ENCODE measurements at regions not wholly inside any gene's neighbourhood (a gene's known extent, or its start where the extent isn't known, plus 50 kb on each side); places are given as distances from the start of the nearest gene placed in this dataset.

GRCh38 chr6:94251878-94252277 is 832.5 kb upstream of the EPHA7 start:
- POLR2A ChIA-PET, result no interaction called here
- DNase-seq (ENCODE audit: low read depth), result no peak
- CTCF ChIA-PET, result no interaction called here
- H3K36me3 ChIP-seq (ENCODE audit: control insufficient read depth, insufficient read depth, low read length), result no peaks in the 10 kb centered on the region
- H3K27me3 ChIP-seq (ENCODE audit: control insufficient read depth, insufficient read depth, low read length), result no peaks in the 10 kb centered on the region
- no peak overlapping the region for H3K4me3 ChIP-seq (ENCODE audit: low read depth, low read length)
- no peak for TF ChIP-seq CTCF (IDR thresholded peaks at IDR 0.05; ENCODE audit: insufficient read depth, low read depth, low read length)

GRCh38 chr6:94245395-94245794 is 826.0 kb upstream of the EPHA7 start:
- CTCF ChIA-PET, result no interaction called here
- no peak for TF ChIP-seq CTCF (IDR thresholded peaks at IDR 0.05; ENCODE audit: insufficient read depth, low read depth, low read length)
- Histone ChIP-seq H3K36me3 (ENCODE audit: control insufficient read depth, insufficient read depth, low read length) (no peaks in the 10 kb centered on the region), H3K27me3 (ENCODE audit: control insufficient read depth, insufficient read depth, low read length) (no peaks in the 10 kb centered on the region), H3K4me3 (ENCODE audit: low read depth, low read length) (no peak overlapping the region)
- POLR2A ChIA-PET, result no interaction called here
- no peak for DNase-seq (ENCODE audit: low read depth)

- ChIA-PET CTCF (no interaction called here), POLR2A (no interaction called here)
- H3K27me3 ChIP-seq (ENCODE audit: control insufficient read depth, insufficient read depth, low read length), result no peaks in the 10 kb centered on the region
- TF ChIP-seq CTCF (IDR thresholded peaks at IDR 0.05; ENCODE audit: insufficient read depth, low read depth, low read length), result no peak
- H3K4me3 ChIP-seq (ENCODE audit: low read depth, low read length), result no peak overlapping the region
- no peak for DNase-seq (ENCODE audit: low read depth)
- H3K36me3 ChIP-seq (ENCODE audit: control insufficient read depth, insufficient read depth, low read length), result no peaks in the 10 kb centered on the region
Observed at GRCh38 chr6:94238868-94239267, 819.5 kb upstream of the EPHA7 start.

- Histone ChIP-seq H3K4me3 (ENCODE audit: low read depth, low read length) (no peak overlapping the region), H3K27me3 (ENCODE audit: control insufficient read depth, insufficient read depth, low read length) (no peaks in the 10 kb centered on the region), H3K36me3 (ENCODE audit: control insufficient read depth, insufficient read depth, low read length) (no peaks in the 10 kb centered on the region)
- no peak for DNase-seq (ENCODE audit: low read depth)
- POLR2A ChIA-PET, result no interaction called here
- CTCF ChIA-PET, result no interaction called here
- no peak for TF ChIP-seq CTCF (IDR thresholded peaks at IDR 0.05; ENCODE audit: insufficient read depth, low read depth, low read length)
Observed at GRCh38 chr6:94227741-94228140, 808.4 kb upstream of the EPHA7 start.

GRCh38 chr6:94217836-94218235 is 798.5 kb upstream of the EPHA7 start:
- DNase-seq (ENCODE audit: low read depth), result no peak
- Histone ChIP-seq H3K27me3 (ENCODE audit: control insufficient read depth, insufficient read depth, low read length) (no peaks in the 10 kb centered on the region), H3K4me3 (ENCODE audit: low read depth, low read length) (no peak overlapping the region), H3K36me3 (ENCODE audit: control insufficient read depth, insufficient read depth, low read length) (no peaks in the 10 kb centered on the region)
- TF ChIP-seq CTCF (IDR thresholded peaks at IDR 0.05; ENCODE audit: insufficient read depth, low read depth, low read length), result no peak
- ChIA-PET CTCF (no interaction called here), POLR2A (no interaction called here)

Measured in BJ (cell line).